SK-N-SH (cell line): ENCODE measurements at regions not wholly inside any gene's neighbourhood (a gene's known extent, or its start where the extent isn't known, plus 50 kb on each side); places are given as distances from the start of the nearest gene placed in this dataset.

Source experiments
- CTCF ChIA-PET: fragments of 300-600, 350-600 bp; formaldehyde crosslinking; extraction: SDS; loops from one replicate; lab custom pipeline; 2021; lab: Yijun Ruan, JAX
- POLR2A ChIA-PET: fragments of 350-600 bp; sonication (Branson Sonifier 250); formaldehyde crosslinking; extraction: SDS; loops from one replicate; lab custom pipeline; 2020; ENCODE audit warnings: antibody characterized with exemption, inconsistent platforms; lab: Yijun Ruan, JAX
- DNase-seq: peaks from one replicate; pipeline ENCODE4 v3.0.0; 2012
- H2AFZ ChIP-seq: fragments of 200-600 bp; sonication (generic); 2 replicates; pipeline ENCODE4 v1.8.1; 2016; ENCODE audit warnings: antibody characterized with exemption, mild to moderate bottlenecking, low read depth
- H3F3A ChIP-seq: fragments of 200-600 bp; sonication (generic); replicated peaks from 2 replicates; pipeline ENCODE3; 2016; ENCODE audit warnings: antibody characterized with exemption, mild to moderate bottlenecking; ENCODE audit not compliant: insufficient read depth
- H3K27ac ChIP-seq, 2 experiments: fragments of 200-500 bp in 1 of 2; fragments of 200-600 bp in 1 of 2; sonication (Bioruptor generic) in 1 of 2; sonication (generic), shearing (Covaris generic) in 1 of 2; 2 replicates each; pipeline versions ENCODE4 v1.5.1 to v1.6.1; 2014 to 2016; ENCODE audit warnings: low read depth in 2 of 2, inconsistent platforms in 1 of 2, low read length in 1 of 2, mild to moderate bottlenecking in 1 of 2, mixed read lengths in 1 of 2
- H3K27me3 ChIP-seq: fragments of 200-600 bp; sonication (generic), shearing (Covaris generic); 2 replicates; pipeline ENCODE4 v1.6.1; 2016; ENCODE audit warnings: mixed run types; ENCODE audit not compliant: insufficient read depth
- H3K36me3 ChIP-seq, 2 experiments: fragments of 200-500 bp in 1 of 2; fragments of 200-600 bp in 1 of 2; sonication (Bioruptor generic) in 1 of 2; sonication (generic) in 1 of 2; replicated peaks in 1 of 2; 2 replicates each; pipeline versions ENCODE3 to v1.5.1; 2014 to 2016; ENCODE audit warnings: low read length in 1 of 2, mild to moderate bottlenecking in 1 of 2; ENCODE audit not compliant: insufficient read depth in 2 of 2, control insufficient read depth in 1 of 2
- H3K4me1 ChIP-seq, 2 experiments: fragments of 200-500 bp in 1 of 2; fragments of 200-600 bp in 1 of 2; sonication (Bioruptor generic) in 1 of 2; sonication (generic), shearing (Covaris generic) in 1 of 2; 2 replicates each; pipeline versions ENCODE4 v1.5.1 to v1.6.1; 2014 to 2016; ENCODE audit warnings: low read depth in 1 of 2, low read length in 1 of 2, mixed run types in 1 of 2; ENCODE audit not compliant: insufficient read depth in 2 of 2, control insufficient read depth in 1 of 2
- H3K4me2 ChIP-seq: fragments of 200-600 bp; sonication (generic), shearing (Covaris generic); 2 replicates; pipeline ENCODE4 v1.6.1; 2017; ENCODE audit warnings: mixed run types
- H3K4me3 ChIP-seq, 2 experiments: fragments of 200-500 bp in 1 of 2; fragments of 200-600 bp in 1 of 2; sonication (Bioruptor generic) in 1 of 2; sonication (generic), shearing (Covaris generic) in 1 of 2; 2 replicates each; pipeline versions ENCODE4 v1.5.1 to v1.8.1; 2014 to 2016; ENCODE audit warnings: low read depth in 2 of 2, inconsistent platforms in 1 of 2, low read length in 1 of 2, mild to moderate bottlenecking in 1 of 2, mixed read lengths in 1 of 2, moderate library complexity in 1 of 2
- H3K79me2 ChIP-seq: fragments of 200-600 bp; sonication (generic); 2 replicates; pipeline ENCODE4 v1.8.1; 2017; ENCODE audit warnings: mild to moderate bottlenecking; ENCODE audit not compliant: insufficient read depth
- H3K9ac ChIP-seq: fragments of 200-600 bp; sonication (generic); 2 replicates; pipeline ENCODE4 v1.6.1; 2017; ENCODE audit warnings: mixed run types
- H3K9me2 ChIP-seq: fragments of 200-600 bp; sonication (generic); 2 replicates; pipeline ENCODE4 v1.6.1; 2017; ENCODE audit warnings: mixed run types
- H3K9me3 ChIP-seq: fragments of 200-600 bp; sonication (generic); 2 replicates; pipeline ENCODE4 v1.6.1; 2017; ENCODE audit warnings: mixed run types, mild to moderate bottlenecking, moderate library complexity
- H4K20me1 ChIP-seq: fragments of 200-600 bp; sonication (generic); 2 replicates; pipeline ENCODE4 v1.6.1; 2017; ENCODE audit warnings: mild to moderate bottlenecking, mixed run types; ENCODE audit not compliant: insufficient read depth
- CHD2 ChIP-seq: fragments of 150-350 bp; IDR thresholded peaks from 2 replicates; pipeline ENCODE4 v1.6.1; 2018; ENCODE audit warnings: low read length; ENCODE audit not compliant: partially characterized antibody
- CTCF ChIP-seq: fragments of 200-600 bp; sonication (generic); IDR thresholded peaks from 2 replicates; pipeline ENCODE4 v1.6.1; 2017; ENCODE audit warnings: antibody characterized with exemption, mild to moderate bottlenecking, moderate library complexity
- EP300 ChIP-seq, 2 experiments: IDR thresholded peaks; 2 replicates each; pipeline versions ENCODE4 v1.4.0 to v1.6.1; 2012; ENCODE audit warnings: borderline replicate concordance in 1 of 2, low read depth in 1 of 2, low read length in 1 of 2
- FOXJ3 ChIP-seq: sonication (generic); formaldehyde crosslinking; IDR thresholded peaks from 2 replicates; pipeline ENCODE4 v1.5.1; 2020; ENCODE audit warnings: mild to moderate bottlenecking, missing genetic modification reagents
- FOXM1 ChIP-seq: IDR thresholded peaks from 2 replicates; pipeline ENCODE4 v1.4.0; 2012; ENCODE audit warnings: low read depth, mild to moderate bottlenecking
- IRF3 ChIP-seq: fragments of 150-350 bp; IDR thresholded peaks from 2 replicates; pipeline ENCODE4 v1.6.1; 2016; ENCODE audit warnings: mild to moderate bottlenecking, low read depth, low read length
- JUND ChIP-seq: IDR thresholded peaks from 2 replicates; pipeline ENCODE4 v1.4.0; 2012
- NFIC ChIP-seq: IDR thresholded peaks from 2 replicates; pipeline ENCODE4 v1.4.0; 2012; ENCODE audit warnings: borderline replicate concordance
- NRF1 ChIP-seq: IDR thresholded peaks from 2 replicates; pipeline ENCODE4 v1.6.1; 2012; ENCODE audit warnings: low read depth, mild to moderate bottlenecking, low read length
- RCOR1 ChIP-seq: fragments of 150-350 bp; IDR thresholded peaks from 2 replicates; pipeline ENCODE4 v1.6.1; 2017; ENCODE audit warnings: antibody characterized with exemption, low read length
- RFX5 ChIP-seq: IDR thresholded peaks from 2 replicates; pipeline ENCODE4 v1.6.1; 2012; ENCODE audit warnings: mild to moderate bottlenecking, improper control_type of control experiment, low read length
- SIN3A ChIP-seq: IDR thresholded peaks from 2 replicates; pipeline ENCODE4 v1.6.1; 2012; ENCODE audit warnings: low read depth, mild to moderate bottlenecking, low read length, moderate library complexity, borderline replicate concordance
- TEAD4 ChIP-seq: IDR thresholded peaks from 2 replicates; pipeline ENCODE4 v1.4.0; 2012; ENCODE audit warnings: mild to moderate bottlenecking, borderline replicate concordance; ENCODE audit not compliant: insufficient read depth
- USF2 ChIP-seq: fragments of 150-350 bp; IDR thresholded peaks from 2 replicates; pipeline ENCODE4 v1.6.1; 2017; ENCODE audit warnings: antibody characterized with exemption, low read length, low read depth, borderline replicate concordance
- YY1 ChIP-seq: IDR thresholded peaks from 2 replicates; pipeline ENCODE4 v1.4.0; 2012; ENCODE audit warnings: low read depth, mild to moderate bottlenecking
- WGBS: methylation state at CpG from one replicate; pipeline ENCODE4 v1.1.6; 2017; ENCODE audit warnings: low lambda C conversion rate; 5-methylcytosine and 5-hydroxymethylcytosine counted together
- TF ChIP-seq, protein P1 (sequence below): IDR thresholded peaks from 2 replicates; pipeline ENCODE4; 2012
- TF ChIP-seq, protein P2 (sequence below): IDR thresholded peaks from 2 replicates; pipeline ENCODE4 v1.4.0; 2012; ENCODE audit warnings: low read depth

DNA sequence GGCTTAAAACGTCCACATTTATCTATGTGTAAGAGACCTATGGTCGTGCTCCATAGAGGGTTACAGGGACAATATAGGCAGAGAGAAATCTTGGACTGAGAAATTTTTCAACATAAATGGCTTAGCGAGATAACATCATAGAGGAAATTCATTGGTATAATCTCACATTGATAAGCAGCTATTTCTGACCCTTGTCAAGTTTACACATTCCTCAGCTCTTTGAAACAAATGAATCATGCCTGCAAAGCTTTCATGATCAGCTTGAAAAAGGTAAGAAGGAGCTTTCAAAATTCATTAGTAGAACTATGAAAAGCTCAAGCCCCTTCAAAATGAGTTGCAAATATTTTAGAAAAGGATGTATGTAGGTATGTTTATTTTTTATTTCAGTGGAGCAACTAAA is 478.8 kb downstream of the NEBL start:
- Histone ChIP-seq H3K36me3 (no peaks in the 10 kb centered on the region), H3K9ac (no peak overlapping the region), H3K79me2 (no peaks in the 10 kb centered on the region), H2AFZ (no peak overlapping the region), H3K9me3 (no peaks in the 10 kb centered on the region), H3K27ac (no peak overlapping the region), H3K27me3 (no peaks in the 10 kb centered on the region), H3K4me2 (no peak overlapping the region), H3K4me3 (no peak overlapping the region), H3K9me2 (no peaks in the 10 kb centered on the region), H4K20me1 (no peaks in the 10 kb centered on the region), H3F3A (no peaks in the 10 kb centered on the region), H3K4me1 (no peaks in the 10 kb centered on the region)
- CTCF ChIA-PET: no interaction called here
- TF ChIP-seq JUND: no peak
- no peak for TF ChIP-seq RFX5
- no peak for TF ChIP-seq YY1
- TF ChIP-seq USF2: no peak
- no peak for TF ChIP-seq EP300 (IDR thresholded peaks at IDR 0.05; ENCODE audit: borderline replicate concordance in 1 of 2, low read depth in 1 of 2, low read length in 1 of 2)
- no peak for TF ChIP-seq NRF1
- TF ChIP-seq NFIC: no peak
- no peak for TF ChIP-seq SIN3A
- TF ChIP-seq CHD2: no peak
- TF ChIP-seq, protein P1, sequence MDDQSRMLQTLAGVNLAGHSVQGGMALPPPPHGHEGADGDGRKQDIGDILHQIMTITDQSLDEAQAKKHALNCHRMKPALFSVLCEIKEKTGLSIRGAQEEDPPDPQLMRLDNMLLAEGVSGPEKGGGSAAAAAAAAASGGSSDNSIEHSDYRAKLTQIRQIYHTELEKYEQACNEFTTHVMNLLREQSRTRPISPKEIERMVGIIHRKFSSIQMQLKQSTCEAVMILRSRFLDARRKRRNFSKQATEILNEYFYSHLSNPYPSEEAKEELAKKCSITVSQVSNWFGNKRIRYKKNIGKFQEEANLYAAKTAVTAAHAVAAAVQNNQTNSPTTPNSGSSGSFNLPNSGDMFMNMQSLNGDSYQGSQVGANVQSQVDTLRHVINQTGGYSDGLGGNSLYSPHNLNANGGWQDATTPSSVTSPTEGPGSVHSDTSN: no peak
- no peak for TF ChIP-seq FOXJ3 (CRISPR knock-in tag)
- TF ChIP-seq RCOR1: no peak
- no peak for TF ChIP-seq FOXM1
- TF ChIP-seq IRF3: no peak
- TF ChIP-seq TEAD4: no peak
- TF ChIP-seq CTCF: no peak
- TF ChIP-seq, protein P2, sequence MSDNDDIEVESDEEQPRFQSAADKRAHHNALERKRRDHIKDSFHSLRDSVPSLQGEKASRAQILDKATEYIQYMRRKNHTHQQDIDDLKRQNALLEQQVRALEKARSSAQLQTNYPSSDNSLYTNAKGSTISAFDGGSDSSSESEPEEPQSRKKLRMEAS: no peak
- POLR2A ChIA-PET: no interaction called here
- DNase-seq: no peak
- WGBS: 8% methylated on average over 3 of the region's 3 CpGs
